HepG2 (cell line): ENCODE measurements at regions not wholly inside any gene's neighbourhood (a gene's known extent, or its start where the extent isn't known, plus 50 kb on each side); places are given as distances from the start of the nearest gene placed in this dataset.

ENCODE experiments used
- CTCF ChIP-seq: sonication (generic); formaldehyde crosslinking; IDR thresholded peaks from 2 replicates; pipeline ENCODE4 v1.5.0; 2020; ENCODE audit warnings: mild to moderate bottlenecking, missing genetic modification reagents, moderate library complexity
- NFE2L1 ChIP-seq: sonication (generic); formaldehyde crosslinking; IDR thresholded peaks from 2 replicates; pipeline ENCODE4 v1.4.0; 2020; ENCODE audit warnings: missing genetic modification reagents, mild to moderate bottlenecking, borderline replicate concordance
- POLR2AphosphoS2 ChIP-seq: IDR thresholded peaks from 2 replicates; pipeline ENCODE4 v1.6.1; 2011; ENCODE audit warnings: low read depth, low read length, improper control_type of control experiment
- RAD21 ChIP-seq: fragments of 450-650 bp; formaldehyde crosslinking; IDR thresholded peaks from 2 replicates; pipeline ENCODE4 v1.5.0; 2020; ENCODE audit warnings: mild to moderate bottlenecking
- SATB2 ChIP-seq: sonication (generic); formaldehyde crosslinking; IDR thresholded peaks from 2 replicates; pipeline ENCODE4 v1.5.0; 2020; ENCODE audit warnings: missing genetic modification reagents
- ZBTB1 ChIP-seq: sonication (generic); formaldehyde crosslinking; IDR thresholded peaks from 2 replicates; pipeline ENCODE4 v1.4.0; 2020; ENCODE audit warnings: missing genetic modification reagents, borderline replicate concordance
- ZNF629 ChIP-seq: sonication (generic); formaldehyde crosslinking; conservative IDR thresholded peaks from 2 replicates; pipeline ENCODE4 v1.5.0; 2020; ENCODE audit warnings: missing genetic modification reagents
- TF ChIP-seq, protein P1 (sequence below): sonication (generic); formaldehyde crosslinking; conservative IDR thresholded peaks from 2 replicates; pipeline ENCODE4 v1.8.0; 2022; ENCODE audit warnings: missing genetic modification reagents

GRCh38 chr1:5222626-5223025, 568.2 kb downstream of the AJAP1 start:
- TF ChIP-seq ZBTB1 (CRISPR knock-in tag) (no peak), ZNF629 (CRISPR knock-in tag) (no peak), POLR2AphosphoS2 (no peak), CTCF (CRISPR knock-in tag) (no peak), SATB2 (CRISPR knock-in tag) (no peak), RAD21 (no peak), NFE2L1 (CRISPR knock-in tag) (no peak)
- TF ChIP-seq, protein P1, sequence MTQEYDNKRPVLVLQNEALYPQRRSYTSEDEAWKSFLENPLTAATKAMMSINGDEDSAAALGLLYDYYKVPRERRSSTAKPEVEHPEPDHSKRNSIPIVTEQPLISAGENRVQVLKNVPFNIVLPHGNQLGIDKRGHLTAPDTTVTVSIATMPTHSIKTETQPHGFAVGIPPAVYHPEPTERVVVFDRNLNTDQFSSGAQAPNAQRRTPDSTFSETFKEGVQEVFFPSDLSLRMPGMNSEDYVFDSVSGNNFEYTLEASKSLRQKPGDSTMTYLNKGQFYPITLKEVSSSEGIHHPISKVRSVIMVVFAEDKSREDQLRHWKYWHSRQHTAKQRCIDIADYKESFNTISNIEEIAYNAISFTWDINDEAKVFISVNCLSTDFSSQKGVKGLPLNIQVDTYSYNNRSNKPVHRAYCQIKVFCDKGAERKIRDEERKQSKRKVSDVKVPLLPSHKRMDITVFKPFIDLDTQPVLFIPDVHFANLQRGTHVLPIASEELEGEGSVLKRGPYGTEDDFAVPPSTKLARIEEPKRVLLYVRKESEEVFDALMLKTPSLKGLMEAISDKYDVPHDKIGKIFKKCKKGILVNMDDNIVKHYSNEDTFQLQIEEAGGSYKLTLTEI (CRISPR knock-in tag) = no peak
